Urothelium cell line (cell line): ENCODE measurements at regions not wholly inside any gene's neighbourhood (a gene's known extent, or its start where the extent isn't known, plus 50 kb on each side); places are given as distances from the start of the nearest gene placed in this dataset.
"Not testable (repeated sequence)": the region's sequence is repeated elsewhere in the genome, so short reads cannot be mapped to it uniquely, and the experiment has no call there.

Source experiments
- DNase-seq: peaks from one replicate; pipeline ENCODE4 v3.0.0; 2011; ENCODE audit warnings: low spot score, mixed read lengths
- FAIRE-seq: peaks from 2 replicates; lab custom pipeline; 2011; peaks lifted over from hg19 to GRCh38; lab: Jason Lieb, UNC

GRCh38 chrX:93868289-93868965, 194.4 kb downstream of the FAM133A start:
- DNase-seq, result no peak
- FAIRE-seq, result no peak

- DNase-seq (peak; percentile 8), FAIRE-seq (no peak)
Measured at GRCh38 chrX:93874554-93874953, 200.5 kb downstream of the FAM133A start.

GRCh38 chrX:93875621-93876282, 201.7 kb downstream of the FAM133A start:
- FAIRE-seq (no peak), DNase-seq (no peak)

GRCh38 chrX:93921041-93921440, 247.0 kb downstream of the FAM133A start:
- DNase-seq, FAIRE-seq: not testable (repeated sequence)

- DNase-seq (no peak), FAIRE-seq (no peak)
Measured at GRCh38 chrX:93932471-93933220, 258.6 kb downstream of the FAM133A start.

GRCh38 chrX:93977641-93978040, 303.6 kb downstream of the FAM133A start:
- FAIRE-seq (no peak), DNase-seq (no peak)

GRCh38 chrX:93985344-93986307, 311.6 kb downstream of the FAM133A start:
- FAIRE-seq (no peak), DNase-seq (peak; percentile 21)
